GM12891 (cell line): ENCODE measurements at regions not wholly inside any gene's neighbourhood (a gene's known extent, or its start where the extent isn't known, plus 50 kb on each side); places are given as distances from the start of the nearest gene placed in this dataset.

Experiments used
- PAX5 ChIP-seq: IDR thresholded peaks from 2 replicates; pipeline ENCODE4 v1.6.1; 2011; ENCODE audit warnings: low read length, moderate library complexity, mild to moderate bottlenecking; ENCODE audit not compliant: insufficient read depth, severe bottlenecking
- POLR2A ChIP-seq: IDR thresholded peaks from 2 replicates; pipeline ENCODE4 v1.6.1; 2011; ENCODE audit warnings: low read depth, low read length, control low read depth
- POLR2AphosphoS5 ChIP-seq: IDR thresholded peaks from 2 replicates; pipeline ENCODE4 v1.6.1; 2011; ENCODE audit warnings: low read depth, low read length, control low read depth
- POU2F2 ChIP-seq: IDR thresholded peaks from 2 replicates; pipeline ENCODE4 v1.6.1; 2011; ENCODE audit warnings: low read depth, mild to moderate bottlenecking, control low read depth, low read length, moderate library complexity
- SPI1 ChIP-seq: IDR thresholded peaks from 2 replicates; pipeline ENCODE4 v1.6.1; 2011; ENCODE audit warnings: low read depth, low read length, control low read depth
- TAF1 ChIP-seq: IDR thresholded peaks from 2 replicates; pipeline ENCODE4 v1.6.1; 2011; ENCODE audit warnings: low read depth, low read length, control low read depth

- TF ChIP-seq POLR2A = no peak
- TF ChIP-seq SPI1 = no peak
- no peak for TF ChIP-seq POLR2AphosphoS5
- no peak for TF ChIP-seq TAF1
- no peak for TF ChIP-seq POU2F2
- TF ChIP-seq PAX5 = no peak
These were observed 197.2 kb downstream of the HLX start for GRCh38 chr1:221076391-221076811.
